ENCODE measurements at regions not wholly inside any gene's neighbourhood (a gene's known extent, or its start where the extent isn't known, plus 50 kb on each side); places are given as distances from the start of the nearest gene placed in this dataset.

- TF ChIP-seq EZH2phosphoT487 (IDR thresholded peaks at IDR 0.05; ENCODE audit: unreplicated experiment) (no peak), CTCF (conservative IDR thresholded peaks at IDR 0.05; ENCODE audit: low read depth in 2 of 2) (no peak), POLR2AphosphoS5 (IDR thresholded peaks at IDR 0.05; ENCODE audit: low read depth) (no peak), EZH2 (IDR thresholded peaks at IDR 0.05; ENCODE audit: low read depth, unreplicated experiment) (no peak), CREB1 (CRISPR knock-in tag; IDR thresholded peaks at IDR 0.05; ENCODE audit: low read depth) (no peak), REST (IDR thresholded peaks at IDR 0.05; ENCODE audit: unreplicated experiment) (no peak), JUNB (IDR thresholded peaks at IDR 0.05; ENCODE audit: unreplicated experiment) (no peak), ZNF331 (CRISPR knock-in tag; IDR thresholded peaks at IDR 0.05; ENCODE audit: low read depth) (no peak), ETS1 (IDR thresholded peaks at IDR 0.05) (no peak), ZNF462 (CRISPR knock-in tag; IDR thresholded peaks at IDR 0.05) (no peak), STAT1 (IDR thresholded peaks at IDR 0.05; ENCODE audit: unreplicated experiment) (no peak), ZNF114 (CRISPR knock-in tag; IDR thresholded peaks at IDR 0.05) (no peak)
Measured at GRCh38 chr5:141737535-141737934, 55.5 kb upstream of the ARAP3 start.

All from GM23338 (cell line).